ENCODE measurements at regions not wholly inside any gene's neighbourhood (a gene's known extent, or its start where the extent isn't known, plus 50 kb on each side); places are given as distances from the start of the nearest gene placed in this dataset.

DNA sequence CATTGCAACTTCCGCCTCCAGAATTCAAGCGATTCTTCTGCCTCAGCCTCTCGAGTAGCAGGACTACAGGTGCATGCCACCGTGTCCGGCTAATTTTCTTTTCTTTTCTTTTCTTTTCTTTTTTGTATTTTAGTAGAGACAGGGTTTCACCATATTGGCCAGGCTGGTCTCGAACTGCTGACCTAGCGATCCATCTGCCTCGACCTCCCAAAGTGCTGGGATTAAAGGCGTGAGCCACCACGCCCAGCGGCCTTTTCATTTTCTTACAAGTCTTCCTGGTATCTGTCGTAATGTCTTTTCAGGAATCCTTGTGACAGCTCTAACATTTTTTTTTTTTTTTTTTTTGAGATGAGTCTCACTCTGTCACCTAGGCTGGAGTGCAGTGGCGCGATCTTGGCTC is 66.4 kb upstream of the EDAR start:
- no peaks in the 10 kb centered on the region for H3K36me3 ChIP-seq (ENCODE audit: control insufficient read depth in 2 of 2, insufficient read depth in 1 of 2, low read length in 2 of 2)
- CTCF ChIA-PET = interaction anchor here (0.9 kb wide), 1 partner anchor 15 kb away, joined by 4 read pairs; no protein-coding TSS in a partner anchor
- TF ChIP-seq, protein P1, sequence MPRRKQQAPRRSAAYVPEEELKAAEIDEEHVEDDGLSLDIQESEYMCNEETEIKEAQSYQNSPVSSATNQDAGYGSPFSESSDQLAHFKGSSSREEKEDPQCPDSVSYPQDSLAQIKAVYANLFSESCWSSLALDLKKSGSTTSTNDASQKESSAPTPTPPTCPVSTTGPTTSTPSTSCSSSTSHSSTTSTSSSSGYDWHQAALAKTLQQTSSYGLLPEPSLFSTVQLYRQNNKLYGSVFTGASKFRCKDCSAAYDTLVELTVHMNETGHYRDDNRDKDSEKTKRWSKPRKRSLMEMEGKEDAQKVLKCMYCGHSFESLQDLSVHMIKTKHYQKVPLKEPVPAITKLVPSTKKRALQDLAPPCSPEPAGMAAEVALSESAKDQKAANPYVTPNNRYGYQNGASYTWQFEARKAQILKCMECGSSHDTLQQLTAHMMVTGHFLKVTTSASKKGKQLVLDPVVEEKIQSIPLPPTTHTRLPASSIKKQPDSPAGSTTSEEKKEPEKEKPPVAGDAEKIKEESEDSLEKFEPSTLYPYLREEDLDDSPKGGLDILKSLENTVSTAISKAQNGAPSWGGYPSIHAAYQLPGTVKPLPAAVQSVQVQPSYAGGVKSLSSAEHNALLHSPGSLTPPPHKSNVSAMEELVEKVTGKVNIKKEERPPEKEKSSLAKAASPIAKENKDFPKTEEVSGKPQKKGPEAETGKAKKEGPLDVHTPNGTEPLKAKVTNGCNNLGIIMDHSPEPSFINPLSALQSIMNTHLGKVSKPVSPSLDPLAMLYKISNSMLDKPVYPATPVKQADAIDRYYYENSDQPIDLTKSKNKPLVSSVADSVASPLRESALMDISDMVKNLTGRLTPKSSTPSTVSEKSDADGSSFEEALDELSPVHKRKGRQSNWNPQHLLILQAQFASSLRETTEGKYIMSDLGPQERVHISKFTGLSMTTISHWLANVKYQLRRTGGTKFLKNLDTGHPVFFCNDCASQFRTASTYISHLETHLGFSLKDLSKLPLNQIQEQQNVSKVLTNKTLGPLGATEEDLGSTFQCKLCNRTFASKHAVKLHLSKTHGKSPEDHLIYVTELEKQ (tag by site-specific recombination; IDR thresholded peaks at IDR 0.05; ENCODE audit: borderline replicate concordance) = no peak
- TF ChIP-seq ZBTB1 (tag by site-specific recombination; IDR thresholded peaks at IDR 0.05) (no peak), ZNF10 (tag by site-specific recombination; IDR thresholded peaks at IDR 0.05) (no peak), GLIS1 (tag by site-specific recombination; IDR thresholded peaks at IDR 0.05) (no peak), SCRT1 (tag by site-specific recombination; IDR thresholded peaks at IDR 0.05; ENCODE audit: borderline replicate concordance) (no peak)
- TF ChIP-seq, protein P2, sequence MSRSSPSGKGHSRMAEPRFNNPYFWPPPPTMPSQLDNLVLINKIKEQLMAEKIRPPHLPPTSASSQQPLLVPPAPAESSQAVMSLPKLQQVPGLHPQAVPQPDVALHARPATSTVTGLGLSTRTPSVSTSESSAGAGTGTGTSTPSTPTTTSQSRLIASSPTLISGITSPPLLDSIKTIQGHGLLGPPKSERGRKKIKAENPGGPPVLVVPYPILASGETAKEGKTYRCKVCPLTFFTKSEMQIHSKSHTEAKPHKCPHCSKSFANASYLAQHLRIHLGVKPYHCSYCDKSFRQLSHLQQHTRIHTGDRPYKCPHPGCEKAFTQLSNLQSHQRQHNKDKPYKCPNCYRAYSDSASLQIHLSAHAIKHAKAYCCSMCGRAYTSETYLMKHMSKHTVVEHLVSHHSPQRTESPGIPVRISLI (tag by site-specific recombination; IDR thresholded peaks at IDR 0.05) = no peak
- H3K4me1 ChIP-seq (ENCODE audit: control insufficient read depth, insufficient read depth, low read length) = peaks cover 8% of the 10 kb centered on the region
- no peak overlapping the region for H3K4me3 ChIP-seq (ENCODE audit: low read depth, low read length)
- no peaks in the 10 kb centered on the region for H3K9me3 ChIP-seq (ENCODE audit: control insufficient read depth, insufficient read depth, low read depth, low read length)
- POLR2A ChIA-PET = no interaction called here
- H3K27ac ChIP-seq (ENCODE audit: extremely low read depth, low read depth, low read length) = no peak overlapping the region

DNA sequence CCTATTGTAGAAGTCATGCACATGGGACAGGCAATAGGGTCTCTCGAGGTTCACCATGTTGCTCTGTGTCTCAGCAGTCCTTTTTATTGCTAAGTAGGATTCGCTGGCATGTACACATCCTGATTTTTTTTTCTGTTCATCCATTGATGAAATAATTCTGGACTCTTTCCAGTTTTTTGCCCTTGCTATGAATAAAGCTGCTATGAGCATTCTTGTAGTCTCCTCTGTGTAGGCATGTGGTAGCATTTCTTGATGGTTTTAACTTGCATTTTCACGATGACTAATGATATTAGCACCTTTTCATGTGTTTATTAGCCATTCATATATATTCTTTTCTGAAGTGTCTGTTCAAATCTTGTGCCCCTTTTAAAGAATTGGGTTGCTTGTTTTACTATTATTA is 65.8 kb upstream of the EDAR start:
- H3K36me3 ChIP-seq (ENCODE audit: control insufficient read depth in 2 of 2, insufficient read depth in 1 of 2, low read length in 2 of 2) = no peaks in the 10 kb centered on the region
- no peaks in the 10 kb centered on the region for H3K9me3 ChIP-seq (ENCODE audit: control insufficient read depth, insufficient read depth, low read depth, low read length)
- no peak overlapping the region for H3K4me3 ChIP-seq (ENCODE audit: low read depth, low read length)
- CTCF ChIA-PET = interaction anchor here (0.9 kb wide), 2 partner anchors 15 to 127 kb away, joined by 4 read pairs; no protein-coding TSS in a partner anchor
- POLR2A ChIA-PET = no interaction called here
- H3K4me1 ChIP-seq (ENCODE audit: control insufficient read depth, insufficient read depth, low read length) = peaks cover 8% of the 10 kb centered on the region
- no peak overlapping the region for H3K27ac ChIP-seq (ENCODE audit: extremely low read depth, low read depth, low read length)
- TF ChIP-seq, protein P2 (tag by site-specific recombination; IDR thresholded peaks at IDR 0.05) = no peak
- no peak for TF ChIP-seq ZSCAN30 (tag by site-specific recombination; IDR thresholded peaks at IDR 0.05)

DNA sequence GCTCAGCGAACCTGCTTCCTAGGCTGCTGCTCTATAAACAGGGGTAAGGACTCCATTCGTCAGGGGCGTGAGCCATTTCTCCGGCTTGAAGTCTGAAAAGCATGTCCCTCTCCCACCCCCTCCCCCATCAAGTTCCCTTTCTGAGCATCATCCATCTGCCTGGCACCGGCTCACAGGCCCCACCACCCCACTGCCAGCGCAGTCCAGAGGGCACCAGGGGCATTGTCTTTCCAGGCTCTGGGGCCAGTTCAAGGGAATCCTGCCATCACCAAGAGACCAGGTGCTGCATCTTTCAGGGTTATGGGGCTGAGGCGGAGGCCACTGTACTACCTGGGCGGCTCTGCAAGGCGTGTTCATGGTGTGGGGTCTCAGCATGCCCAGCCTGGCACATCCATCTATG is 64.7 kb upstream of the EDAR start:
- CTCF ChIA-PET = no interaction called here
- Histone ChIP-seq H3K36me3 (ENCODE audit: control insufficient read depth in 2 of 2, insufficient read depth in 1 of 2, low read length in 2 of 2) (no peaks in the 10 kb centered on the region), H3K4me1 (ENCODE audit: control insufficient read depth, insufficient read depth, low read length) (peaks cover 15% of the 10 kb centered on the region), H3K9me3 (ENCODE audit: control insufficient read depth, insufficient read depth, low read depth, low read length) (no peaks in the 10 kb centered on the region), H3K27ac (ENCODE audit: extremely low read depth, low read depth, low read length) (no peak overlapping the region), H3K4me3 (ENCODE audit: low read depth, low read length) (no peak overlapping the region)
- POLR2A ChIA-PET = no interaction called here
- TF ChIP-seq ZNF677 (tag by site-specific recombination; IDR thresholded peaks at IDR 0.05) = no peak
- TF ChIP-seq ZNF292 (tag by site-specific recombination; IDR thresholded peaks at IDR 0.05; ENCODE audit: borderline replicate concordance, low read depth) = no peak
- TF ChIP-seq ZNF394 (tag by site-specific recombination; IDR thresholded peaks at IDR 0.05; ENCODE audit: borderline replicate concordance) = no peak
- no peak for TF ChIP-seq WT1 (tag by site-specific recombination; IDR thresholded peaks at IDR 0.05)
- no peak for TF ChIP-seq ZNF548 (tag by site-specific recombination; IDR thresholded peaks at IDR 0.05)
- TF ChIP-seq, protein P3, sequence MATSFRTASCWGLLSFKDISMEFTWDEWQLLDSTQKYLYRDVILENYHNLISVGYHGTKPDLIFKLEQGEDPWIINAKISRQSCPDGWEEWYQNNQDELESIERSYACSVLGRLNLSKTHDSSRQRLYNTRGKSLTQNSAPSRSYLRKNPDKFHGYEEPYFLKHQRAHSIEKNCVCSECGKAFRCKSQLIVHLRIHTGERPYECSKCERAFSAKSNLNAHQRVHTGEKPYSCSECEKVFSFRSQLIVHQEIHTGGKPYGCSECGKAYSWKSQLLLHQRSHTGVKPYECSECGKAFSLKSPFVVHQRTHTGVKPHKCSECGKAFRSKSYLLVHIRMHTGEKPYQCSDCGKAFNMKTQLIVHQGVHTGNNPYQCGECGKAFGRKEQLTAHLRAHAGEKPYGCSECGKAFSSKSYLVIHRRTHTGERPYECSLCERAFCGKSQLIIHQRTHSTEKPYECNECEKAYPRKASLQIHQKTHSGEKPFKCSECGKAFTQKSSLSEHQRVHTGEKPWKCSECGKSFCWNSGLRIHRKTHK (tag by site-specific recombination; IDR thresholded peaks at IDR 0.05) = no peak
- no peak for TF ChIP-seq ZNF621 (tag by site-specific recombination; IDR thresholded peaks at IDR 0.05)
- TF ChIP-seq, protein P4, sequence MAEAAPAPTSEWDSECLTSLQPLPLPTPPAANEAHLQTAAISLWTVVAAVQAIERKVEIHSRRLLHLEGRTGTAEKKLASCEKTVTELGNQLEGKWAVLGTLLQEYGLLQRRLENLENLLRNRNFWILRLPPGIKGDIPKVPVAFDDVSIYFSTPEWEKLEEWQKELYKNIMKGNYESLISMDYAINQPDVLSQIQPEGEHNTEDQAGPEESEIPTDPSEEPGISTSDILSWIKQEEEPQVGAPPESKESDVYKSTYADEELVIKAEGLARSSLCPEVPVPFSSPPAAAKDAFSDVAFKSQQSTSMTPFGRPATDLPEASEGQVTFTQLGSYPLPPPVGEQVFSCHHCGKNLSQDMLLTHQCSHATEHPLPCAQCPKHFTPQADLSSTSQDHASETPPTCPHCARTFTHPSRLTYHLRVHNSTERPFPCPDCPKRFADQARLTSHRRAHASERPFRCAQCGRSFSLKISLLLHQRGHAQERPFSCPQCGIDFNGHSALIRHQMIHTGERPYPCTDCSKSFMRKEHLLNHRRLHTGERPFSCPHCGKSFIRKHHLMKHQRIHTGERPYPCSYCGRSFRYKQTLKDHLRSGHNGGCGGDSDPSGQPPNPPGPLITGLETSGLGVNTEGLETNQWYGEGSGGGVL (tag by site-specific recombination; IDR thresholded peaks at IDR 0.05) = no peak
- TF ChIP-seq, protein P5, sequence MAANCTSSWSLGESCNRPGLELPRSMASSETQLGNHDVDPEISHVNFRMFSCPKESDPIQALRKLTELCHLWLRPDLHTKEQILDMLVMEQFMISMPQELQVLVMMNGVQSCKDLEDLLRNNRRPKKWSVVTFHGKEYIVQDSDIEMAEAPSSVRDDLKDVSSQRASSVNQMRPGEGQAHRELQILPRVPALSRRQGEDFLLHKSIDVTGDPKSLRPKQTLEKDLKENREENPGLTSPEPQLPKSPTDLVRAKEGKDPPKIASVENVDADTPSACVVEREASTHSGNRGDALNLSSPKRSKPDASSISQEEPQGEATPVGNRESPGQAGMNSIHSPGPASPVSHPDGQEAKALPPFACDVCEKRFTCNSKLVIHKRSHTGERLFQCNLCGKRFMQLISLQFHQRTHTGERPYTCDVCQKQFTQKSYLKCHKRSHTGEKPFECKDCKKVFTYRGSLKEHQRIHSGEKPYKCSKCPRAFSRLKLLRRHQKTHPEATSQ (tag by site-specific recombination; IDR thresholded peaks at IDR 0.05) = no peak
- TF ChIP-seq KLF9 (tag by site-specific recombination; IDR thresholded peaks at IDR 0.05; ENCODE audit: low read depth) = no peak
- no peak for TF ChIP-seq ZNF521 (tag by site-specific recombination; IDR thresholded peaks at IDR 0.05)
- no peak for TF ChIP-seq ZNF302 (tag by site-specific recombination; IDR thresholded peaks at IDR 0.05; ENCODE audit: low read depth)
